Neuronal stem cell (in vitro differentiated cells): ENCODE measurements at regions not wholly inside any gene's neighbourhood (a gene's known extent, or its start where the extent isn't known, plus 50 kb on each side); places are given as distances from the start of the nearest gene placed in this dataset.
A peak's percentile ranks its signal among the peaks of the same experiment; 100 is the strongest.

ENCODE experiments used
- DNase-seq: peaks from one replicate; pipeline ENCODE4 v3.0.0-alpha.2; 2013; ENCODE audit warnings: low spot score
- H2AFZ ChIP-seq: one replicate; pipeline ENCODE4 v1.6.1; 2013; ENCODE audit warnings: mild to moderate bottlenecking, low read length, inconsistent platforms
- H2AK5ac ChIP-seq: 2 replicates; pipeline ENCODE4 v1.6.1; 2013; ENCODE audit warnings: low read depth, mild to moderate bottlenecking, inconsistent platforms, low read length, moderate library complexity, mixed read lengths
- H2BK120ac ChIP-seq: 2 replicates; pipeline ENCODE4 v1.6.1; 2013; ENCODE audit warnings: low read depth, mild to moderate bottlenecking, inconsistent platforms, low read length, moderate library complexity, mixed read lengths
- H2BK12ac ChIP-seq: one replicate; pipeline ENCODE4 v1.6.1; 2013; ENCODE audit warnings: low read length, inconsistent platforms
- H2BK15ac ChIP-seq: 2 replicates; pipeline ENCODE4 v1.6.1; 2013; ENCODE audit warnings: mild to moderate bottlenecking, low read length, inconsistent platforms, mixed read lengths
- H2BK5ac ChIP-seq: one replicate; pipeline ENCODE4 v1.6.1; 2013; ENCODE audit warnings: inconsistent platforms, mild to moderate bottlenecking, low read length, moderate library complexity
- H3K14ac ChIP-seq: one replicate; pipeline ENCODE4 v1.6.1; 2013; ENCODE audit warnings: low read length, inconsistent platforms
- H3K18ac ChIP-seq: 2 replicates; pipeline ENCODE4 v1.6.1; 2013; ENCODE audit warnings: low read length, inconsistent platforms
- H3K23ac ChIP-seq: 2 replicates; pipeline ENCODE4 v1.6.1; 2013; ENCODE audit warnings: low read depth, mild to moderate bottlenecking, mixed read lengths, low read length, inconsistent platforms; ENCODE audit not compliant: poor library complexity
- H3K27ac ChIP-seq: replicated peaks from 3 replicates; pipeline ENCODE4 v1.5.1; 2013; ENCODE audit warnings: low read length, inconsistent platforms
- H3K27me3 ChIP-seq, 3 experiments: 2 replicates each; pipeline ENCODE4 v1.6.1; 2013; ENCODE audit warnings: low read length in 3 of 3, mild to moderate bottlenecking in 2 of 3, inconsistent platforms in 1 of 3, low read depth in 1 of 3, mixed read lengths in 1 of 3, moderate library complexity in 1 of 3; ENCODE audit not compliant: control insufficient read depth in 3 of 3, insufficient read depth in 3 of 3
- H3K36me3 ChIP-seq, 2 donors: replicated peaks in 1 of 2; 2 replicates each; pipeline ENCODE4 v1.6.1; 2013; ENCODE audit warnings: low read length in 2 of 2; ENCODE audit not compliant: control insufficient read depth in 2 of 2, insufficient read depth in 2 of 2
- H3K4ac ChIP-seq: 2 replicates; pipeline ENCODE4 v1.6.1; 2013; ENCODE audit warnings: inconsistent platforms, mild to moderate bottlenecking, low read length, moderate library complexity
- H3K4me1 ChIP-seq, 2 donors: 1 replicate in 1 of 2; 2 replicates in 1 of 2; pipeline ENCODE4 v1.6.1; 2013; ENCODE audit warnings: low read length in 2 of 2, low read depth in 1 of 2; ENCODE audit not compliant: control insufficient read depth in 2 of 2, insufficient read depth in 1 of 2
- H3K4me2 ChIP-seq: one replicate; pipeline ENCODE4 v1.6.1; 2013; ENCODE audit warnings: mild to moderate bottlenecking, low read length, inconsistent platforms; ENCODE audit not compliant: insufficient read depth, poor library complexity, severe bottlenecking
- H3K4me3 ChIP-seq, 2 donors: 2 replicates each; pipeline ENCODE4 v1.5.1; 2013; ENCODE audit warnings: low read length in 2 of 2, mild to moderate bottlenecking in 2 of 2, inconsistent platforms in 1 of 2, moderate library complexity in 1 of 2
- H3K79me1 ChIP-seq: one replicate; pipeline ENCODE4 v1.6.1; 2013; ENCODE audit warnings: low read depth, mild to moderate bottlenecking, inconsistent platforms, low read length, moderate library complexity
- H3K9ac ChIP-seq: one replicate; pipeline ENCODE4 v1.6.1; 2013; ENCODE audit warnings: mild to moderate bottlenecking, low read depth, low read length, inconsistent platforms; ENCODE audit not compliant: poor library complexity
- H3K9me3 ChIP-seq, 2 donors: replicated peaks in 1 of 2; 2 replicates each; pipeline versions ENCODE3 to v1.6.1; 2013; ENCODE audit warnings: low read length in 2 of 2, mild to moderate bottlenecking in 2 of 2, inconsistent platforms in 1 of 2, low read depth in 1 of 2, mixed read lengths in 1 of 2, moderate library complexity in 1 of 2; ENCODE audit not compliant: control insufficient read depth in 2 of 2, insufficient read depth in 1 of 2
- H4K8ac ChIP-seq: one replicate; pipeline ENCODE4 v1.6.1; 2013; ENCODE audit warnings: low read depth, mild to moderate bottlenecking, inconsistent platforms, low read length, moderate library complexity
- H4K91ac ChIP-seq: one replicate; pipeline ENCODE4 v1.6.1; 2013; ENCODE audit warnings: low read length, low read depth, mild to moderate bottlenecking, inconsistent platforms; ENCODE audit not compliant: poor library complexity
- WGBS, 2 donors: extraction: QIAGEN DNeasy Blood & Tissue Kit; methylation state at CpG; one replicate each; pipeline ENCODE4 v1.1.7; 2013; ENCODE audit warnings: missing lambda C conversion rate in 2 of 2, mixed read lengths in 1 of 2; ENCODE audit not compliant: insufficient read length in 2 of 2, insufficient replicate concordance in 1 of 2; ENCODE audit errors: extremely low coverage in 2 of 2; 5-methylcytosine and 5-hydroxymethylcytosine counted together

DNA sequence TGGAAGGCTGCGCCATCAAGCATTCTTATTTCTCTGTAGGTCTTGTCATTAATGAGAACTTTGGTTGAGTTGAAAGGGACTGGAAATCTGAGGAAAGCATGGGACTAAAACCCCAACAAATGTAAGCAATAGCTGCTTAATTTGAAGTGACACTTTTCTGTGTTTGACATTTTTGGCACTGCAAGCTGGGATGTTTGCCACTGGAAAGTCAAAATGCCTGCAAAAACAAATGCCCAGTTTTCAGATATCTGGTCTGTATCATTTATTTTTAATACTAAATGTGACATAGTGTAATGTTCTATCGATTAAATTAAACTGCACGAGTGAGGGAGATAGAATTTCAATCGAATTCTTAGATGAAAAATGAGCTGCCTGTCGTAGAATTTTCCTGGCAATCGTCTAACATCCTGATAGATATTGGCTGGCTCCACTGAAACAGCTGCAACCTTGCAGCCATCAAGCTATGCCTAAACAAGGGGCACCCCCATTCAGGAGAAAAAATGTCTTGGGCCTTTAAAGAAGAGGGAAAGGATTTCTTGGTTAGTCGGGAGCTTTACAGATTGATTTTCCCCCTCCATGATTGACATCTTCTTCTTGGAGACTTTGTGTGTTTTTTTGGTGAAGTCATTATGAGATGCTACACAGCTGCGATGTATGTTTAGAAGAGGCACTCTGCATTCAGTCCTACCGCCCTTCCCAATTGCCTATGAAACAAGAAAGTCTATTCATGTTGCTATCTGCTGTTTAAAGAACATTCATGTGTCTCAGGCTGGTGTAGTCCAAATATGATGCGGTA lies 316.7 kb upstream of the TBL1XR1 start:
- H3K4me1 ChIP-seq, result peaks cover 16 to 54% of the 10 kb centered on the region in 2 donors
- H2BK12ac ChIP-seq, result no peak overlapping the region
- H2BK120ac ChIP-seq, result no peak overlapping the region
- peak overlapping the region; percentile 51 for H2AFZ ChIP-seq
- H3K18ac ChIP-seq, result no peak overlapping the region
- H2BK5ac ChIP-seq, result no peak overlapping the region
- no peak overlapping the region for H3K4ac ChIP-seq
- H3K9me3 ChIP-seq, result peaks cover 0 to 4% of the 10 kb centered on the region in 2 donors
- H3K27me3 ChIP-seq, result no peaks in the 10 kb centered on the region
- no peak overlapping the region for H3K27ac ChIP-seq
- H3K36me3 ChIP-seq, result no peaks in the 10 kb centered on the region
- H4K8ac ChIP-seq, result no peak overlapping the region
- no peaks in the 10 kb centered on the region for H3K79me1 ChIP-seq
- DNase-seq, result no peak
- no CpG with 5 or more reads among the region's 10 CpGs for WGBS, 2 donors
- H3K4me3 ChIP-seq, result no peak overlapping the region
- no peak overlapping the region for H3K4me2 ChIP-seq
- H3K9ac ChIP-seq, result no peak overlapping the region
- no peak overlapping the region for H2BK15ac ChIP-seq
- no peak overlapping the region for H2AK5ac ChIP-seq
- no peak overlapping the region for H3K14ac ChIP-seq
- H4K91ac ChIP-seq, result no peak overlapping the region
- no peak overlapping the region for H3K23ac ChIP-seq

- DNase-seq, result no peak
- no peaks in the 10 kb centered on the region for H3K79me1 ChIP-seq
- no peak overlapping the region for H3K4me2 ChIP-seq
- no peak overlapping the region for H2AK5ac ChIP-seq
- no CpG with 5 or more reads among the region's 9 CpGs for WGBS, 2 donors
- no peak overlapping the region for H2BK15ac ChIP-seq
- H3K27me3 ChIP-seq, result no peaks in the 10 kb centered on the region
- H3K4me1 ChIP-seq, result peaks cover 16 to 54% of the 10 kb centered on the region in 2 donors
- no peak overlapping the region for H2BK120ac ChIP-seq
- no peak overlapping the region for H4K8ac ChIP-seq
- no peak overlapping the region for H3K4ac ChIP-seq
- no peak overlapping the region for H2BK12ac ChIP-seq
- H3K27ac ChIP-seq, result no peak overlapping the region
- H2BK5ac ChIP-seq, result no peak overlapping the region
- no peak overlapping the region for H4K91ac ChIP-seq
- H3K14ac ChIP-seq, result no peak overlapping the region
- no peak overlapping the region for H3K18ac ChIP-seq
- no peaks in the 10 kb centered on the region for H3K36me3 ChIP-seq
- H3K9ac ChIP-seq, result no peak overlapping the region
- peaks cover 0 to 3% of the 10 kb centered on the region in 2 donors for H3K9me3 ChIP-seq
- H2AFZ ChIP-seq, result no peak overlapping the region
- no peak overlapping the region for H3K23ac ChIP-seq
- no peak overlapping the region for H3K4me3 ChIP-seq
Measured at GRCh38 chr3:177514611-177515499, 317.6 kb upstream of the TBL1XR1 start.

GRCh38 chr3:177515786-177516157 lies 318.5 kb upstream of the TBL1XR1 start:
- WGBS, 2 donors, result no CpG with 5 or more reads among the region's 3 CpGs
- Histone ChIP-seq H2BK15ac (no peak overlapping the region), H2BK120ac (no peak overlapping the region), H4K91ac (no peak overlapping the region), H4K8ac (no peak overlapping the region), H2AFZ (no peak overlapping the region), H3K9ac (no peak overlapping the region), H3K27ac (no peak overlapping the region), H3K4me3 (peak overlapping the region in 1 of 2 donors; percentile 3), H3K27me3 (no peaks in the 10 kb centered on the region), H2AK5ac (no peak overlapping the region), H3K14ac (no peak overlapping the region), H2BK5ac (no peak overlapping the region), H3K23ac (no peak overlapping the region), H3K36me3 (no peaks in the 10 kb centered on the region), H2BK12ac (no peak overlapping the region), H3K18ac (no peak overlapping the region), H3K79me1 (no peaks in the 10 kb centered on the region), H3K9me3 (peaks cover 0 to 5% of the 10 kb centered on the region in 2 donors), H3K4ac (no peak overlapping the region), H3K4me1 (peaks cover 16 to 54% of the 10 kb centered on the region in 2 donors), H3K4me2 (no peak overlapping the region)
- DNase-seq, result no peak
